ENCODE measurements at regions not wholly inside any gene's neighbourhood (a gene's known extent, or its start where the extent isn't known, plus 50 kb on each side); places are given as distances from the start of the nearest gene placed in this dataset.

GRCh38 chr10:121057269-121057668 is 206.1 kb downstream of the WDR11 start:
- no peak for TF ChIP-seq CTCF (IDR thresholded peaks at IDR 0.05)
- no peak for TF ChIP-seq POLR2A (IDR thresholded peaks at IDR 0.05)
